ENCODE measurements at regions not wholly inside any gene's neighbourhood (a gene's known extent, or its start where the extent isn't known, plus 50 kb on each side); places are given as distances from the start of the nearest gene placed in this dataset.
A peak's percentile ranks its signal among the peaks of the same experiment; 100 is the strongest.

DNA sequence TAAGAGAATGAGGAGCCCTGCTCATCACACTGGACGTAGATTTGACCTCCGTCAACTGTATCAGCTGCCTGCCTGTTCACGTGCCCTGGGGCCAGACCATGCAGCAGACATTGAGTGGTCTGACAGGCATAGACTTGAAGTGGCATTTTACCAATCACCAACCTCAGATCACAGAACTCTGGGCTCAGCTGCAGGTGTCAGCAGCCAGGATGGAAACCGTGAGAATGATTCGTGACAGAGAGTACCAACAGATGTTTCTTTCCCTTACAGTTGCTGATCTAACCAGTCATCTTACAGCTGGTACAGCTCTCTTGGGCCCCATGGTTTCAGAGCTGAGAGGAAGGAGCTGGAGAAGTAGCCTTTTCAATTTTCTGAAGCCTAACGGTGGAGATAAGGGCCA, 148.9 kb downstream of the EN1 start:
- DNase-seq (ENCODE audit: low spot score): no peak

DNA sequence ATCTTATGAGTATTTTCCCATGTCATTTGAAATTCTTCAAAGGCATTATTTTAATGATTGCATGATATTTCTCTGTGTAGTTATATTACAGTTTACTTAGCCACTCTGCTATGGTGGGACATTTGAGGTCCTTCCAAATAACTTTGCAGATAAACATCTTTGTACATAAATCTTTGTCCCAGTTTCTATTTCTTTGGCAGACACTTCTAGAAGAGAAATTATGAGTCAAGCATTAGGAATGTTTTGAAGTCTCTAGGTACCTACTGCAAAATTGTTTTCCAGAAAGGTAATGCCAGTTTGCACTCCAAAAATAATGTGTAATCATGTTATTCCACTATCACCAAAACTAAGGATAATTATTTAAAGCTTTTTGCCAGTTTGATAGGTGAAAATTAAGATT, 149.7 kb downstream of the EN1 start:
- peak; percentile 25 for DNase-seq (ENCODE audit: low spot score)

DNA sequence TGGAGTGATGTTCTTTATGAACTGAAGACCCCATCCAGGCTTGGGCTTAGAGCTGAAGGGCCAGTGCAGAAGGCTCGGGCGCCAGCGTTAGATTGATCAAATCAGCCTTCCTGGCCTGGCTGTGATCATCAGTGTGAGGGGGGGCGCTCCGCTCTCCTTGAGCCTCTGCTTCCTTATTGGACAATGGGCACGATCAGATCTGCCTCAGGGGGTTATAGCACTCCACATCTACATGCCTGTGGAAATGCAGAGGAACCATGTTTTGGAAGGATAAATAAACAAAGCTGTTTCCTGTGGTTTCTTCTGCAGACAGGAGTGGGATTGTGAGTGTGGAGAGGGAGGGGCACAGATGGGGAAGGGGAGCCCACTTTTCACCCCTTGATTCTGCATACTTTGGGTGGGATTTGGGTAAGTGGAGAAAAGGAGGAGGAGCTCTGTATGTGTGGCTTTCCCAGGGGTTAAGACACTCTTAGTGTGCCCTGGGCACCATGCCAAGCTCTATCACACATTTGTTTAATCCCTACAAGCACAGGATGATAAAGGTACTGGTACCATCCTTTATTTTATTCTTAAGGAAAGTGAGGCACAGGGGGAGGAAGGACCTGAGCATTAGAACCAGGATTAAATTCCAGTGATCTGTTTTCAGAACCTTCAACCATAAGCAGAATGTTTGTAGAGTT, 150.5 kb downstream of the EN1 start:
- no peak for DNase-seq (ENCODE audit: low spot score)

DNA sequence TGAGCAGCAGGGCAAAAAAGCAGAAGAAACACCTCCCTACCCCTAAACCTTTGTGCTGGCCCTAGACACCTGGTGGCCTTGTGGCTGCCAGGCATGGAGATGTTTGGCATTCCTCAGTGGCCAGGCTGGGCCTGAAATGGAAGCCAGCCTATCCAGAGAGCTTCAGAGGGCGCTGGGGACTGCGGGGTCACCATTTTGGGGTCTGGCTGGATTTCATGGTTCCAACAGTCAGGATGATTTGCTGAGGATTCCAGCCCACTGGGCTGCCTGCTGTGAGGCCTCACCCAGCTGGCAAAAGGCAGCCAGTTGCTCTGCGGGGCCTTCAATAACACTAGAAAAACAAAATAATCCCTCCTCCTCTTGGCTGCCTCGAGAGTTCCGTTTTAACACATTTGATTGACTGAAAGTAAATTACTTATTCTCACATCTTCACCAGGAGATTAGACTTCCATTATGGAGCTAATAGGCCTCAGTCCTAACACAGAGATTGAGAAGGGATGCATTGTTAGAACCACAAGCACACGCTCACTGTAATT, 154.1 kb downstream of the EN1 start:
- DNase-seq (ENCODE audit: low spot score): no peak

DNA sequence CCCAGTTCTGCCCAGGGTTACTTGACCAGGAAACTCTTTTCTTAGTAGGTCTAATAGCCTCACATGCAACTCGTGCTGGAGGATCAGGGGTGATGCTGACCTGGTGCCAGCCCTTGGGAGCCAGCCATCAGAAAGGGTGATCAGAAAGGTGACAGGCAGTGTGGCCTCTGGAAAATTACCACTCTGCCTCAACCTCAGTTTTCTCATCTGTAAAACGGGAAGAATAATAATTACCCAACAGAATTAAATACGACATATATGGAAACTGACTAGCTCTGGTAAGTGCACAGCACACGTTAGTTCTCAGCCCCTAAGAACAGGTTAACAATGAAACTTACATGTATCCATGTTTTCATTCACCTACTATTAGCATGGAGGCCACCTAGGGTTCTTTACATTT, 157.6 kb downstream of the EN1 start:
- no peak for DNase-seq (ENCODE audit: low spot score)

DNA sequence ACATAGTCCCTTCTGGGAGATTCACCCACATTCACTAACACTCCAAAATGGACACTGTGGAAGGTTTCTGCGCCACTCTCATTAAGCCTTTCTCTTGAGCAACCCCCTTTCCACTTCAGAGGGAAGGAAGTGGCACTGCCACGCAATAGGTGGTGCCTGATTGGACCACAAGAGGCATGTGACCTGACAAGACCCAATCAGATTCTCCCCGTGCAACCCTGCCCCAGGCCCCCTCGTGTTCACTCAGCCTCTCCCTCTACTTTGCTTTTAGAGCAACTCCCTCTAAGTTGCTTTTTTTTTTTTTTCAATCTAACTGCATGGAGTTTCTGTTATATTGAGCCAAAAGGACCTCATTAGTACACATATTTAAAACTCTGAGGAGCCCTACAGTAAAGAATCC, 158.0 kb downstream of the EN1 start:
- no peak for DNase-seq (ENCODE audit: low spot score)

DNA sequence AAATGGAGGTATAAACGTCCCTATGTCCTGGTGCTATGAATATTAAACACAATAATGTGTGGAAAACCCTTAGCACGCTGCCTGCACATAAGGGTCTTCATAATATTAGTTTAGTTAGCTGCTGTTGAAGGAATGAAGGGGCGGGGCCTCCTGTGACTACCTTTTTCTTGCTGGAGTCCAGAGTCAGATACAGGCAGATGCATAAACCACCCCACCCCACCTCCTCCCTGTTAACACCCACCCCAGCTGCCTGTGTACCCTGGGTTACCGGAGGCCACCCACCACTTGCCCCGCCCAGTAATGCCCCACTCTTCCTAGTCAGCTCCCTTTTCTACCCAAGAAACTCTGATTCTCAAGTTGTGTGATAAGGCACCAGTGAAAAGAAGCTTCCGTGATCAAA, 158.4 kb downstream of the EN1 start:
- DNase-seq (ENCODE audit: low spot score): no peak

DNA sequence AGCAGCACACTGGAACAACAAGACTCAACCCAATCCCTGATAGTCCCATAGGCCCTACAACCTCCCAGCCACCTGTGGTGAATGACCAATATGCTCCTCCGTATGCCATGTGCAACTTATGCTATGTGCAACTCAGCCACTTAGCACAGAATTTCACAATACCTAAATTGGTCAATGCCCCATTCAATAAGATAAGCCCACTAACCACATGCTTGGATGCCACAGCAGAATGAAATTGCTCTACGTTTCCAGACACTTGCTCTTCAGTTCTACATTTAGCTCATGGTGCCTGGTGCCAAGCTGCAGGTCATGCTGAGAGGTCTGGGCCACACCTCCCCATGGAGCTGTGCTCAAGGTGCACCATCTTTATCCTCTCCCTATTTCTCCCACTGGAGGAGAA, 159.8 kb downstream of the EN1 start:
- DNase-seq (ENCODE audit: low spot score): no peak

DNA sequence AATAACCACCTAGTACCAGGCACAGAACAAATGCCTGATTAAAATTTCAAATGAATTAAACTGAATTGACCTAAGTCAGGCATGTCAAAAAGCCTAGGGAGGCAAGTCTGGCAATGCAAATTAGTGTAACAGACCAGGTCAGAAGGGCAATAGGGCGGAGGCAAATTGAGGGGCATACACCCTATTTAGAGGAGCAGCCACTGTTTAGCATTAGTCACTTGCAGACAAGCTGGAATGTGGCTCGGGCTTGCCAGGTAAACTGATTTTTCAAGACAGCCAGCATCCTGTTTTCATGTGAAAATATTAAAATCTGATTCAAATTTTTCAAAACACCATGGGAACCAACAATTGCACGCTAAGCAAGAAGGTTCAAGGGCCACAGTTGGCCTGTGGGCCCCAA, 160.3 kb downstream of the EN1 start:
- DNase-seq (ENCODE audit: low spot score): no peak

DNA sequence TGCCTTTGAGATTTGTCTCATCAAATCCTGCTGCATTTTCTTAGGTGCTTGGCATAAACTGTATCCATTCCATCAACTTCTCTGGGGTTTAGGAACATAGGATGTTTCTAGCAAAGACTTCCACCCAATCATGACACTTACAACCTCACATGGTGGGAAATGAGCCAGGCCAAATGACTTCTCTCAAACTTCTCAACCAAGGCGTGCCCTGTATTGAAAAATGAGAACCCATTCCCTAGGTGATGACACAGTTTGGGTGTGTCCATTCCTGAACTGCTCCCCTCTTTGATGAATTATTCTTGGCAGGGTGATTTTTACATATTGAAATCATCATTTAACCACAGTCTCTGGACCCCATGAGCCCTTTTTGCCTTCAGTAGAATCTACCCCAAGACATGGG, 161.1 kb downstream of the EN1 start:
- no peak for DNase-seq (ENCODE audit: low spot score)

DNA sequence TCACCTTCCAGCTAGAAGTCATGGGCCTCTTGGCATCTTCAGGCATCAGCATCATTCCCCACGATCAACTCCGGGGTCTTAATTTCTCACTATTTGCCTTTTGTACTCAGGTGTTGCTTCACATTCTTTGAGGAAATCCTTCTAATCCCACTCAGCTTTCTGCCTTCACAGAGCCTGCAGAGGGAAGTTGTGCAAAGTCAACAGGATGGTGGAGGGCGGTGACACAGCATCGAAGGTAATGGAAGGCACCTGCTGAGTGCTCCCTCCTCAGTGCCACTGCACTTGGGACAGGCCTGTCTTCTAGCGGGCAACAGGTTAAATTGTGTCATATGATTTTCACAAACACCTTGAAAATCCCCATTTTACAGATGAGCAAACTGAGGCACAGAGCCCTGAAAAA, 164.0 kb downstream of the EN1 start:
- no peak for DNase-seq (ENCODE audit: low spot score)

DNA sequence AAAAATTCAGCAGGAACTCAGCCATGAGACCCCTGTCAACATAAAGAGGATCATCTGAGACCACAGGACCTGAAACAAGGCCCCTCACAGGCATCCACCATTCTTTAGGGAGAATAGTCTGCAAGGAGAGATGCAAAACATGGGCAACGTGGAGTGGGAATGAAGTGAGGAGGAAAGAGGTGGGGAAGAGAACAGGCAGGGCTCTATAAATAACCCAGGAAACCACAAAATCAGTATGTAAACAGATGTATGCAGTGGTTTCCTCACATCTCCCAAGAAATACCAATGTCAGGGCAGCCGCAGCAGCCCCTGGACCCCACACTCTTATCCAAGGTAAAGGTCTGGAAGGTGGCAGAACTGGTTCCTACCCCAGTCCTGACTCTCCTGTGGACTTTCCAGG, 168.5 kb downstream of the EN1 start:
- no peak for DNase-seq (ENCODE audit: low spot score)

DNA sequence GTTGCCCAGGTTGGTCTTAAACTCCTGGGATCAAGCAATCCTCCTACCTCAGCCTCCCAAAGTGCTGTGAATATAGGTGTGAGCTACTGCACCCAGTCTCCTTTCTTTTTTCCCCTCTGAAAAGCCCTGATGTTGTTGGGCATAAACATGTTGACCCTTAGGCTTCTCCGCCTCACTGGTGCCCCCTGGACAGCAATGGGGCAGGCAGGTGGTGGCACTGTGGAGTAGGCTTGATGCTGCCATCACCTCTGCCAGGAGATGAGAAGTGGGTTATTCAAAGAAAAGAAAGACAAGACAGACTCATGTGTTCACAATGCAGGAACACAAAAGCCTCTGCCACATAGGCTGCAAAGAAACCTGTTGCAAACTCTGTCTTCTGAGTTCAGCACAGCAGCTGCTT, 169.9 kb downstream of the EN1 start:
- DNase-seq (ENCODE audit: low spot score): no peak

DNA sequence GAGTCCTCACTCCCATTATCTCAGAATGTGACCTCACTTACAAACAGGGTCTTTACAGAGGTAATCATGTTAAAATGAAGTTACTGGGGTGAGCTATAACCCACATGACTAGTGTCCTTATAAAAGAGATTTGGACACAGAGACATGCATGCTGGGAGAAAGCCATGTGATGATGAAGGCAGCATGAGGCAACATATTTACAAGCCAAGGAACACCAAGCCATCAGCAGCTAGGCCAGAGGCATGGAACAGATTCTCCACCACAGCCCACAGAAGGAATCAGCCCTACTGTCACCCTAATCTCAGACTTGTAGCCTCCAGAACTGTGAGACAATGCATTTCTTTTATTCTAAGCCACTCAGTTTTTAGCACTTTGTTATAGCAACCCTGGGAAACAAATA, 171.9 kb downstream of the EN1 start:
- DNase-seq (ENCODE audit: low spot score): no peak

DNA sequence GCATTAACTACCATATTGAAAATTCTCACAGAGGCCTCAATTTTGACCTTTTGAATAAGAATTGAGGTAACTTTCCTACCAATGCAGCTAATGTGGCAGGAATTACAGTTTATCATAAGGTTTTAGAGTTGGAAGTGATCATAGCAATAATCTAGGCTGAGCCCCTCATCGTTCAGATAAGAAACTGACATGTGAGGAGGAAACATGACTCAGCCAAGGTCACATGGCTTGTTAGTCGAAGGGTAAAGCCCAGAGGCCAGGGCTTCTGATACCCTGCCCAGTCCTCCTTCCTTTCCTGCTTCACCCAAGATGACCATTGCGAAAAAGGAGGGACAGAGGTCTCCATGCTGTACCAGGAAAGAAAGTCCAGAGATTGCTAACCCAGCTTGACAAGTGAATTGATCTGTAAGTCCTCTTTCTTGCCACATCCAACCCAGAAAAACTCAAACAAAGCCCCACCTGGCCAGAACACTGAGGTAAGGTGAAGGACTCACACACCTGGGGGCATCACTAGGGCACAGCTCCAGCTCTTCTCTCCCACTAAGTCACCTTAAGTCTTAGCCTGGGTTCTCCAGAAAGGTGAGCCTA, 174.8 kb downstream of the EN1 start:
- no peak for DNase-seq (ENCODE audit: low spot score)

DNA sequence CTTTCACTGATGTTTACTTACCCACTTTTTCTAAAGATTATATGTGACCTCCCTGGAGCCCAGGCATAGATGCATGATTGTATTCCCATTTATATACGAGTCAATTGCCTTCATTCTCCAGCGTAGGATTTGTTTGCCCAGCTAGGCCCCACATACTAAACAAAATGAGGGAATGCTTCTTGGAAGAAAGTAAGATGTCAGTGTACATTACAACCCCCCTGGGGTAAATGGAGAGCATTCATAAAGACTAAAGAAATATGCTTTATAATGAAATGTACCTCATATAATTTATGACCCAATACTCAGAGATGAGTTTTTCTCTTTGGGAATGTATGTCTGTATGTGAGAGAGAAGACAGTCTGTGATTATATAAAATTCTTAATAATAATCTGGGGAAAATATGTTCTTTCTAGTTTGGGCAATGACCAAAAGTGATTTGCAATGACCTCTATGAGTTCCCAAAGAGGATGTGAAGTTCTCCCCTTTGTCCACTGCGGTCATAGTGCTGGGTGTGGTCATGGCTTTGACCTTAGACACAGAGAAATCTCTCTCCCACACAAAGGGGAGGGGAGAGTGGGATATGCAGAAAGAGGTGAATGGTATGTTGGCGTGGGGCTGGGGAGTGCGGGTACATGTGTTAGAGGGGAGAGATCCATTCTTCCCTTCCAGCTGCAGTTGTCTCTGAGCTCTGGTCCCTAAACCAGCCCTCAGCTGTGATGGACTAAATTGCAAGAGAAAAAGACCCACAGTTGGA, 175.6 kb downstream of the EN1 start:
- no peak for DNase-seq (ENCODE audit: low spot score)

DNA sequence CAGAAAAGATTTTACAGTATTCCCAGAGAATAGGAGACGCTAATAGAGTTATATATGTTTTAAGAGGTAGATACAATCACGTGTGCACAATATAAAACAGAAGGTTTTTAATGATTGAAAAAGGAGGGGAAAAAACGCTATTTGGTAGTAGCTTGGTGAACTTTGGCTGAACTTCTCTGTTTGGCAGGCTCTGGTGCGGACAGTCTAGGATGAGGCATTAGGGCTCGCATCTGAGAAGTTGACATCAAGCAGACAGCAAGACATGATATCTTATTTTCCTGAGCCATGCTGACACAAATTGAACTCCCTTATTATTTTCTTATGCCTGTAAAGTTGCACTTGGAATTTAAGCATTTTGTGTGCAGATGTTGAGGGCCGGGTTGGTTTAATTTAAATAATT, 176.6 kb downstream of the EN1 start:
- no peak for DNase-seq (ENCODE audit: low spot score)

DNA sequence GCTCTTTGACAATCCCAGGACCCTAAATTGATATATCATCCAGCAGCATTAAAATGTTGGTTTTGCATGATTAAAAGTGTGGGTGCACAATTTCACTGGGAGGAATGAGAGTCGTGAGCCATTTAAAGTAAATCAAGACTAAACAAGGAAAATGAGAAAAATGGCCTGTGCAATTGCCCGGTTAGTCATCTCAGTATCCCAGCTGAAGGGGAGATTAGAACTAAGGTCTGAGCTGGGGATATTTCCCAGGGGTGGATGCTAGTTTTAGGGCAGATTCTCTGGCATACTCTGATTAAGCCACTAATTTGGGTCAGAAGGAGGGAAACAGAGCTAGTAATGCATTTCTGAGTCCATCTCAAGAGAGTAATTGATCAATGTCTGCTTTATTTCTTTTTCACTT, 177.2 kb downstream of the EN1 start:
- DNase-seq (ENCODE audit: low spot score): no peak

DNA sequence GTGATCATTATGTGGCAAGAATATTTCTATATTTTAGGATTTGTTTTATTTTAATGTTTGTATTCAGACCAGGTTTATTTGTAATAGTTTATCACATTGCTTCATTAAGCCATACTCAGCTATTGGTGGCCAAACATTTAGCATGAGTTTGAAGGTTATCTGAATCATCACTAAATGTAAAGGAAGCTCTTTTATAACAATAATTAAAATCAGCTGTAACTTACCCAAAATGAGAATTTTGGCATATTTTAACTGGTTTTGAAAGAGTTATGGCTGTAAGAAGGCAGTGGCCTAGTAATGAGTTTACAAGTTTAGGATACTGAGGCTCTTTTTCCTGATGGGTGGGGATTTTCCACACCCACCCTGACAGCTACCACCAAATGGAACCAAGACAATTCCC, 177.8 kb downstream of the EN1 start:
- no peak for DNase-seq (ENCODE audit: low spot score)

DNA sequence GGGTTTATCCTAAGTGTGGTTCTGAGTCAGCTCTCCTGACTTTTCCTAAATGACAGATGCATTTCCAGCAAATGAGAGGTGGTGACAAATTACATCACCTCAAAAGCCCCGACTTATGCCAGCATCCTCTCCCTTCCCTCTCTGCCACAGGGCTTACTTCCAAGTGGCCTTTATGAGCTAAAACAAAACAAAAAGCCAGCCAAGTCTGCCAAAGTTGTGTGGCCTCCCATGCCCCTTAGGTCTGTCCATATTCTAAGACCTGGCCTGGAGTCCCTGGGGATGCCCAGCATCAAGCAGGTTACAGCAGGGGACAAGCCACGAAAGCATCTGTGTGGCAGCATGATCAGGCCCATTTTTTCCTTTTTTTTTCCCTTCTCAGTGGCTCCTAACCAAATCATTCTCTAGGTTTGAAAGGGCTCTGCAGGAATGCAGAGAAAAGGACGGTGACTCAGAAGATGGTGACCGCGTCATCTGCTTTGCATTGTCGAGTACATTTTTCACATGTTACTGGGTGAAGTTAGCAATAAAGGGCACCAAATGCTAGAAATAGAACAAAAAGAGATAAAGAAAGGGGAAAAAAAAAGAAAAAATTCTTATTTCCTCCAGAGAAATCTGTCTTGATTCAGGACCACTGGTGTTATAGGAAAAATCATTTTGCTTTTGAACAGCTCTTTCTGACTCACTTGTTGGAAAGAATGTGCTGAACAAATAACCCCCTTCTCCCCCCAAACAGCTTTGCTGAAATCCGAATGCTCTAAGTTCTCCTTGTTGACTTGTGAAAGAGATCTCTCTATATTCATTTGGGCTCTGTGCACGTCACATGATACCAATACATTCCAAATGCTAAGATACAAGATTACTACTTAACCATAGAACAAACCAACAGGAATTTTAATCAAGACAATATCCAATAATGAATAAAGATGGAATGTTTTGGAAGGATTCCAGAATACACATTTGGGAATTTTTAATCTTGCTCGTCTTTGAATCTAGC, 178.7 kb downstream of the EN1 start:
- DNase-seq (ENCODE audit: low spot score): no peak

DNA sequence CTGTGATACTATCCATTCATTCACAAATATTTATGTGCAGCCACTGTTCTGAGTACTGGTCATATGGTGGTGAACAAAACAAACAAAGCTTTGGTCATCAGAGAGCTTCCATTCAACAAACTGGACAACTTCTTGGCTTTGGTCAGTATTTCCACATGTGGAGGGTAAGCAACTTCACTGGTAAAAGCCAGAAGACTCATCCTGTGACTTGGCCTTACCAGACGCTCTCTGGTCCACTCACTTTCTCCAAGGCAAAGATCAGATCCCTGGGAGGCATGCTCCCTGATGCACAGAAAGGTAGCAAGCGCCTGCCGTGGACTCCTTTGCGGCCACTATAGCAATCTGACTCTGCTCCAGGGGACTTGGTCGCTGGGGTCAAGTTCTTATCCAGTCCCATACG, 179.5 kb downstream of the EN1 start:
- DNase-seq (ENCODE audit: low spot score): no peak

DNA sequence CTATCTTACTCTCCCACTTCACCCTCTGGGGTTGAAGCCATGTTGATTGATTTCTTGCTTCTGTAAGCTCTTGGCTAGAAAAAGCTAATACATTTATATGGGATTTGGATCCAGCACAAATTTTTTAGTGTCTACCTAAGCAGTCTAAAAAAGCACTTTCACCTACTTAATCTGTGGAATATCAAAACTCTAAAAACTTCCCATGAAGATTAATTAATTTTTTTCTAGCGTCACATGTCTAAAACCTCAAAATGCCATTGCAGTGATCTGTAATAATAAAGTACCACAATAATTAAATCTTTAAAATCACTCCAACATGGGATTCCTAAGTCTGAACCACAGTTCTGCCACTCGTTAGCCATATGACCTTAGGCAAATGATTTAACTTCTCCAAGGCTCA, 180.1 kb downstream of the EN1 start:
- no peak for DNase-seq (ENCODE audit: low spot score)

All from LoVo (cell line).